Neural progenitor cell (in vitro differentiated cells): ENCODE measurements at regions not wholly inside any gene's neighbourhood (a gene's known extent, or its start where the extent isn't known, plus 50 kb on each side); places are given as distances from the start of the nearest gene placed in this dataset.

Source experiments
- CTCF ChIP-seq: fragments of 200-600 bp; sonication (generic); IDR thresholded peaks from 2 replicates; pipeline ENCODE4 v1.5.1; 2017; ENCODE audit warnings: antibody characterized with exemption, mild to moderate bottlenecking
- EZH2 ChIP-seq: fragments of 200-600 bp; sonication (generic); IDR thresholded peaks from 2 replicates; pipeline ENCODE4 v1.6.1; 2017; ENCODE audit warnings: antibody characterized with exemption, mild to moderate bottlenecking, moderate library complexity

- TF ChIP-seq CTCF, result no peak
- TF ChIP-seq EZH2, result no peak
These were observed 89.3 kb downstream of the SPP2 start for GRCh38 chr2:234139755-234140154.
